ENCODE measurements at regions not wholly inside any gene's neighbourhood (a gene's known extent, or its start where the extent isn't known, plus 50 kb on each side); places are given as distances from the start of the nearest gene placed in this dataset.

GRCh38 chr3:45333549-45333948, 54.8 kb upstream of the LARS2 start:
- Histone ChIP-seq H3K27me3 (ENCODE audit: insufficient read depth, poor library complexity, severe bottlenecking) (peaks cover under 1% of the 10 kb centered on the region), H3K9me3 (ENCODE audit: severe bottlenecking) (no peaks in the 10 kb centered on the region), H3K36me3 (ENCODE audit: low read depth) (no peaks in the 10 kb centered on the region), H3K27ac (ENCODE audit: poor library complexity, severe bottlenecking) (no peak overlapping the region), H3K4me3 (ENCODE audit: severe bottlenecking) (no peak overlapping the region), H3K4me1 (ENCODE audit: insufficient read depth, poor library complexity, severe bottlenecking) (no peaks in the 10 kb centered on the region)
- no peak for DNase-seq (ENCODE audit: low spot score)
- peak; percentile 25; the same call in 1 of the 3 replicates for ATAC-seq (ENCODE audit: low read depth)
- no peak for TF ChIP-seq CTCF (IDR thresholded peaks at IDR 0.05; ENCODE audit: poor library complexity, severe bottlenecking)

- ATAC-seq (ENCODE audit: low read depth) = no peak
- Histone ChIP-seq H3K36me3 (ENCODE audit: low read depth) (no peaks in the 10 kb centered on the region), H3K27ac (ENCODE audit: poor library complexity, severe bottlenecking) (no peak overlapping the region), H3K4me3 (ENCODE audit: severe bottlenecking) (no peak overlapping the region), H3K4me1 (ENCODE audit: insufficient read depth, poor library complexity, severe bottlenecking) (no peaks in the 10 kb centered on the region), H3K9me3 (ENCODE audit: severe bottlenecking) (no peaks in the 10 kb centered on the region), H3K27me3 (ENCODE audit: insufficient read depth, poor library complexity, severe bottlenecking) (peaks cover 3% of the 10 kb centered on the region)
- no peak for TF ChIP-seq CTCF (IDR thresholded peaks at IDR 0.05; ENCODE audit: poor library complexity, severe bottlenecking)
- no peak for DNase-seq (ENCODE audit: low spot score)
Measured at GRCh38 chr3:45337839-45338470, 50.4 kb upstream of the LARS2 start.
